Bronchial epithelial cell (primary cell): ENCODE measurements at regions not wholly inside any gene's neighbourhood (a gene's known extent, or its start where the extent isn't known, plus 50 kb on each side); places are given as distances from the start of the nearest gene placed in this dataset.

Experiments
- DNase-seq: peaks from one replicate; pipeline ENCODE4 v3.0.0-alpha.2; 2010; ENCODE audit warnings: low read depth
- FAIRE-seq: peaks from 2 replicates; lab custom pipeline; 2011; peaks lifted over from hg19 to GRCh38; lab: Jason Lieb, UNC
- H3K27me3 ChIP-seq: 2 replicates; pipeline ENCODE4 v1.5.1; 2011; ENCODE audit warnings: low read length; ENCODE audit not compliant: control insufficient read depth, insufficient read depth
- H3K36me3 ChIP-seq: 2 replicates; pipeline ENCODE4 v1.5.1; 2011; ENCODE audit warnings: low read length; ENCODE audit not compliant: control insufficient read depth, insufficient read depth
- H3K4me3 ChIP-seq: 2 replicates; pipeline ENCODE4 v1.5.1; 2011; ENCODE audit warnings: mild to moderate bottlenecking, low read depth, low read length, control low read depth
- TF ChIP-seq, protein P1 (sequence below): IDR thresholded peaks from 2 replicates; pipeline ENCODE4 v1.5.1; 2011; ENCODE audit warnings: mild to moderate bottlenecking, moderate library complexity, low read length, control low read depth, inconsistent platforms; ENCODE audit not compliant: insufficient read depth, severe bottlenecking

- Histone ChIP-seq H3K4me3 (no peak overlapping the region), H3K27me3 (no peaks in the 10 kb centered on the region), H3K36me3 (no peaks in the 10 kb centered on the region)
- FAIRE-seq = no peak
- TF ChIP-seq, protein P1, sequence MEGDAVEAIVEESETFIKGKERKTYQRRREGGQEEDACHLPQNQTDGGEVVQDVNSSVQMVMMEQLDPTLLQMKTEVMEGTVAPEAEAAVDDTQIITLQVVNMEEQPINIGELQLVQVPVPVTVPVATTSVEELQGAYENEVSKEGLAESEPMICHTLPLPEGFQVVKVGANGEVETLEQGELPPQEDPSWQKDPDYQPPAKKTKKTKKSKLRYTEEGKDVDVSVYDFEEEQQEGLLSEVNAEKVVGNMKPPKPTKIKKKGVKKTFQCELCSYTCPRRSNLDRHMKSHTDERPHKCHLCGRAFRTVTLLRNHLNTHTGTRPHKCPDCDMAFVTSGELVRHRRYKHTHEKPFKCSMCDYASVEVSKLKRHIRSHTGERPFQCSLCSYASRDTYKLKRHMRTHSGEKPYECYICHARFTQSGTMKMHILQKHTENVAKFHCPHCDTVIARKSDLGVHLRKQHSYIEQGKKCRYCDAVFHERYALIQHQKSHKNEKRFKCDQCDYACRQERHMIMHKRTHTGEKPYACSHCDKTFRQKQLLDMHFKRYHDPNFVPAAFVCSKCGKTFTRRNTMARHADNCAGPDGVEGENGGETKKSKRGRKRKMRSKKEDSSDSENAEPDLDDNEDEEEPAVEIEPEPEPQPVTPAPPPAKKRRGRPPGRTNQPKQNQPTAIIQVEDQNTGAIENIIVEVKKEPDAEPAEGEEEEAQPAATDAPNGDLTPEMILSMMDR = no peak
- no peak for DNase-seq
These were observed 312.2 kb upstream of the SMIM21 start for GRCh38 chr18:75739682-75740081.

- DNase-seq (no peak), FAIRE-seq (no peak)
- Histone ChIP-seq H3K4me3 (no peak overlapping the region), H3K36me3 (no peaks in the 10 kb centered on the region), H3K27me3 (no peaks in the 10 kb centered on the region)
- TF ChIP-seq, protein P1 = no peak
These were observed 307.8 kb upstream of the SMIM21 start for GRCh38 chr18:75735291-75735690.

GRCh38 chr18:75730249-75730648 is 302.7 kb upstream of the SMIM21 start:
- TF ChIP-seq, protein P1 = no peak
- no peak for DNase-seq
- Histone ChIP-seq H3K4me3 (no peak overlapping the region), H3K36me3 (no peaks in the 10 kb centered on the region), H3K27me3 (no peaks in the 10 kb centered on the region)
- no peak for FAIRE-seq

DNA sequence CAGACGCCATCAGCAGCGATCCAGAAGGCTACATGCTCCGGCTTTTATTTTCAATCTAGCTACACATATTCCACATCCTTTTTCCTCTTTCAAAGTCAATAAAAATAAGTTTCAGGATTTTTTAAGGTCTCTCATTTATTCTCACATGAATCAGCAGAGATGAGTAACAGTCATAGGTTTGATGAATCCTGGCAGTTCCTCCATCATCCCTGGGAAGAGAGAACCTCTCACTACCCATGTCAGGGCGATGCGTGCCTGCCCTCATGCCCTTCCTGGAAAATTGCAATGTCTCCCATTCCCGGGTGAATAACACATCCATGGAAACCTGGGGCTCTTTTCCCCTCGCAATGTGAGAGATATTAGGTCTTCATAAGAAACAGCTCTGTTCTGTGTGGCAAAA is 301.1 kb upstream of the SMIM21 start:
- Histone ChIP-seq H3K27me3 (no peaks in the 10 kb centered on the region), H3K36me3 (no peaks in the 10 kb centered on the region), H3K4me3 (no peak overlapping the region)
- no peak for DNase-seq
- no peak for FAIRE-seq
- TF ChIP-seq, protein P1 = no peak

GRCh38 chr18:75727456-75727855 is 300.0 kb upstream of the SMIM21 start:
- Histone ChIP-seq H3K4me3 (no peak overlapping the region), H3K27me3 (no peaks in the 10 kb centered on the region), H3K36me3 (no peaks in the 10 kb centered on the region)
- TF ChIP-seq, protein P1 = peak; percentile 14
- no peak for FAIRE-seq
- no peak for DNase-seq
